Activated T-cell treated with anti-CD3 and anti-CD28 coated beads for 24 hours (primary cell): ENCODE measurements at regions not wholly inside any gene's neighbourhood (a gene's known extent, or its start where the extent isn't known, plus 50 kb on each side); places are given as distances from the start of the nearest gene placed in this dataset.
A peak's percentile ranks its signal among the peaks of the same experiment; 100 is the strongest.

Experiments used
- DNase-seq: peaks from one replicate; pipeline ENCODE4 v3.0.0-alpha.2; 2020; ENCODE audit warnings: low read depth

GRCh38 chr3:157626817-157627216 is 123.6 kb upstream of the VEPH1 start:
- DNase-seq = no peak

DNA sequence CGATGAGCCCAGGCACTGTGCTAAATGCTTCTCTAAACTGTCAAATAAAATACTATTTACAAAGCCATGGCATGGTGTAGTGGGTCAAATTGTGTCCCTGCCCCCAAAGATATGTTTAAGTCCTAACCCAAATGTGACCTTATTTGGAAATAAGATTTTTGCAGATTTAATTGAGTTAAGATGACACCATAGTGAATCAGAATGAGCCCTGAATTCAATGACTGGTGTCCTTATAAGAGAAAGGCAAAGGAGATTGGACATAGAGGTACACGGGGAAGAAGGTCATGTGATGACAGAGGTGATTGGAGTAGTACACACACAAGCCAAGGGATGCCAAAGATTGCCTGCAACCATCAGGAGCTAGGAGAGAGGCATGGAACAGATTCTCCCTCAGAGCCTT is 121.6 kb upstream of the VEPH1 start:
- DNase-seq = no peak

DNA sequence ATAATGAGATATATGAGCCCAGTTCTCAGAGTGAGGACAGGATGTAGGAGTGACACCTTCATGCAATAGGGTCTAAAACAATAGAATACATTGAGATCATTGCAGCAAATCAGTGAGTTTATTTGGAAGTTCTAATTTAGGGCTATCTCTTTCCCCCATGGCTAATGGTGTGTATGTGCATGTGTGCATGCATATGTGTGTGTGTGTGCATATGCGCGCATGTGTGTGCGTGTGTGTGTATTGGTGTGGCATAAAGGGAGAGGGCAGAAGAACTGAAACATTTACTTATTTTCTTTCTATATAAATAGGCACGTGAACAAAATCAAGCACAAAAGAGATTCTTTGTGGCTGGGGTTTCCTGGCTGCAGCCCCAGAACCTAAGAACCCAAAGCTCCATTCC is 115.7 kb upstream of the VEPH1 start:
- no peak for DNase-seq

GRCh38 chr3:157618075-157618760 is 115.0 kb upstream of the VEPH1 start:
- DNase-seq = no peak

- DNase-seq = no peak
These were observed 111.7 kb upstream of the VEPH1 start for GRCh38 chr3:157614896-157615295.

DNA sequence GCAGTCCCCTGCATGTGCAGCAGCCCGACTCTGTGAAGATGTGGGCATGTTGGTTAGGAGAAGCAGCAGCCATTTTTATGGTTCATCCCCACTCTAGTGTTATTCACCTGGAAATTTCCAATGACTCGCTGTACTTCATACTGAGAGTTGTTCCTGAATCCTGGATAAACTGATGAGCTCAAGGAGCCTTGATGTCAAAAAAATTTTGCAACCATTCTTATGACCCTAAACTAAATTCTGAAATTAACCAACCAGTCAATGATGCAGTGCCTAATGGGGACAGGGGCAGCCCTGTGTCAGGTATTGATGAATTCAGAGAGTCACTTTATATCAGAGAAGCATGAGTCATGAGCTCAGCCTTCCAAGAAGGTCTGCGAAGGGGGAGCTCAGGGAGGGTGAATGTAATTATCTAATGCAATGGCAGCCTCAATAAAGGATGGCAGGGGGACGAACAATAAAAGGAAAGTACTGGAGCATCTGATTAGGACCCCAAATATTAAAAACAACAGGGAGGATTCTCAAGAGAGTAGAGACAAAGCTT is 108.4 kb upstream of the VEPH1 start:
- DNase-seq = no peak

GRCh38 chr3:157610876-157611535 is 107.8 kb upstream of the VEPH1 start:
- DNase-seq = no peak

DNA sequence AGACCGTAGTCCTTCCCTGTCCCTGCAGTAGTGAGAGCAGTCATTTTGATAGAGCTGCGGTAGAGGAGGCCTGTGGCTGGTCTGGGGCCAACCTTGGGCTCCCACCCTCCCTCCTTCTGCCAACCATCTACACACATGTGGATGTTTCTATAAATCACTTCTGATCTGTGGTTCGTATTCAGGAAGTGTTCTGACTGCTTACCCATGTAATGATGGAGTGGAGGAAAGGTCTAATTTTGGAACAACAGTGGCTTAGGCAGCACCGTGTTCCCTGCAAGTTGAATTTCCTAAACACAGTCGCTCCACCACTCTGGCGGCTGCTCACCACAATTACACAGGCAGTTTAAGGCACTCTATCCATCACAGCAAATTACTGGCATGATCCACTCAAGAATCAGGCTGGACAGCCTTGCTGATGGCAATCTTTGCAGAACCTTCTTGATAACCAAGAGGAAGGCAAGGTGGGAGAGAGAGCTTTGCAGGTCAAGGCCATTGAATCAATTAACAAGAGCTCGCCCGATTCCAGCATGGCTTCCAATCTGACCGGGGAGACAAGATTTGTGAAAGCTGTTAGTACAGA is 104.7 kb upstream of the VEPH1 start:
- DNase-seq = no peak

- DNase-seq = no peak
These were observed 103.6 kb upstream of the VEPH1 start for GRCh38 chr3:157606852-157607197.

GRCh38 chr3:157606011-157606851 is 103.0 kb upstream of the VEPH1 start:
- peak; percentile 46 for DNase-seq

GRCh38 chr3:157605356-157605755 is 102.1 kb upstream of the VEPH1 start:
- no peak for DNase-seq

DNA sequence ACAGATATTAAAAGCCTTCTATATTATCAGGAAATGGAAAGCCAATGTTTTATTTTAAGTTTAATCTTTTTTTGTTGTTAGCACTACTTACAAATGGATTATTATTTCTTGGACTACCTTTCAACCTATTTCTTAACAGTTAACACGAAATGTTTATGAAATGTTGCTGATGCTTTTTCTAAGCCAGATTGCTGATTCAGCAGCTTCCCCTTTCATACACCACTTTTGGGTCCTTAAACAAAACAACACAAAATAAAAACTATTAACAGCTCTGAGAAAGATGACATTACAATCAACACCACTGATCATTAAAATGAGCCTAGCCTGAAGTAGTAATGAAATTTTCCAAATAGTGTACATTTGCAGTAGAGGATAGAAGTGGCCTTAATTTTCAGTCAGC is 99.2 kb upstream of the VEPH1 start:
- no peak for DNase-seq

DNA sequence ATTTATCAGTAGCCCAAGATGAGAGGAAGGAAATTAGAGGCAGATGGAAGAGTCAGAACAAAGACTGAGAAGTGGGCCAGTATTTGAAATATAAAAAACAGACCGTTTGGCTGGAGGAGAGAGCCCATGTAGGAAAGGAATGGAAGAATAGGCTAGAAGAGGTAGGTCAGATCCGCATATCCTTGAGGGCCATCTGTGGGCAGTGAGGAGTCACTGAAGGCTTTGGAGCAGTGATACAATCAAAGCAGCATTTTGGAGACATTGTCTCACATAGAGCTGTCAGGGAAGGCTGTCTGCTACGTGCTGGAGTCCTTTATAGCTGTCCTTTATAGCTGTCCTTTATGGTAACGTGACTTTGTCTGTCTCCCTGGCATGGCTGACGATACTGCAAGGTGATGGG is 92.0 kb upstream of the VEPH1 start:
- no peak for DNase-seq

- DNase-seq = no peak
These were observed 91.2 kb upstream of the VEPH1 start for GRCh38 chr3:157594413-157594812.

- no peak for DNase-seq
These were observed 89.6 kb upstream of the VEPH1 start for GRCh38 chr3:157592769-157593168.

GRCh38 chr3:157590273-157590672 is 87.1 kb upstream of the VEPH1 start:
- no peak for DNase-seq

DNA sequence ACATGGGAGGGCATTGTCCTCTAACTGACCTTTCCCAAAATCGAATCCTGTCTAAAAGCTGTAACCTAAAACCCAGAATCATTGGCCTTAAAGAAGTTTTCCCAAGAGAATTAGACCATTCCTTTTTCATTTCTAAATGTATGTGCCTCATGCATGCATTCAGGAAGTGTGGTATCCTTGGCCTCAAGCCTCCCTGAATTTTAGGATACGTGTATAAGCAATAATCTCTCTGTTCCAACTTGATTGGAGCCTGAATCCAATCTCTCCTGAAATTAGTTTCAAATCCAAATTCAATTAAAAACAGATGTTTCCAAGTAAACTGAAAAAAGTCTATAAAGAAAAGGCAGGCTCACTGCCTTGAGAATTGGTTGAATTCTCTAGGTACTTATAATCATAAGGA is 86.0 kb upstream of the VEPH1 start:
- DNase-seq = no peak

DNA sequence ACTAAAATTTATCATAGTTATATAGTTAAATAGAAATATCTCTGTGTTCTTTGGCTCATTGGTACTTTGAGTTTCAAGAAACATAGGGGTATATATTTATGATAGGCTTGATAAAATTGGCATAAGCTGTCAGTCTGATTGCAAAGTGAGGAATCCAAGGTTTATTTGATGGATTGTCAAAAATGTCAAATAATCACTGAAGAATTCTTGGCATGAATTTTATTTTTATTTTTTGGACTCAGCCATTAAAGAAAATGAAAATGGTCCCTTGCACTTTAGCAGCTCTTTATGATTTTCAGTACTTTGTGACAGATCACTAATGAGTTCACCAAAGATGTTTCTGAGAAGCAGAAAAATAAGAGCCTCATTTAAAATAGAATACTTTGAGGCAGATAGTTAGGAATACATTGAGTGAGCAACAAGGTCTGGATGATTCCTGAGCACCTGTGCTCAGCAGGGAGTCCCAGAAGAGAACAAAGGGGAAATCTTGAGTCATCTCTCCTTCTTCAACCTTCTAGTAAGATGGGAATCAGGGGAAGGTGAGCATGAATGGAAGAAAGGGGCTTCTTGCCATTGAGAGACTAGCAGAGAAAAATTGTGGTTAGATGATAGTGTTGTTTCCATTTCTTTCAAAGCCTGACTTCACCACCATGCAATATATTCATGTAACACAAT is 85.3 kb upstream of the VEPH1 start:
- no peak for DNase-seq

- DNase-seq = no peak
These were observed 83.1 kb upstream of the VEPH1 start for GRCh38 chr3:157586293-157586692.

- no peak for DNase-seq
These were observed 82.2 kb upstream of the VEPH1 start for GRCh38 chr3:157585386-157585785.

DNA sequence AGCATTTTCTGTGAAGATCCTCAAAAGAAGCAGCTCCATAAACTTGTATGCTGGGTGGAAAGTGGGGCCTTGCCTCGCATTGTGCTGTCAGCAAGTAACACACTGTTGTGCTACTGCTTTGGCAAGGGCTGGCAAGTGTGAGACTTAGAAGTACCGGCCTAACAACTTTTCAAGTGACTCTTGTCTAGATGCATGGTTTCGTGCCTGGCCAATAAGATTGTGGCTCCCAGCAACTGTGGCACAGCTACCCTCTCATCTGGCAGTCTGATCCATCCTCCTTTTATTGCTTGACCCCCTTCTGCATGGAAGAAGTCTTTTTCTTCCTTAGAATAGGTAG is 79.4 kb upstream of the VEPH1 start:
- DNase-seq = no peak
